ENCODE measurements at regions not wholly inside any gene's neighbourhood (a gene's known extent, or its start where the extent isn't known, plus 50 kb on each side); places are given as distances from the start of the nearest gene placed in this dataset.

DNA sequence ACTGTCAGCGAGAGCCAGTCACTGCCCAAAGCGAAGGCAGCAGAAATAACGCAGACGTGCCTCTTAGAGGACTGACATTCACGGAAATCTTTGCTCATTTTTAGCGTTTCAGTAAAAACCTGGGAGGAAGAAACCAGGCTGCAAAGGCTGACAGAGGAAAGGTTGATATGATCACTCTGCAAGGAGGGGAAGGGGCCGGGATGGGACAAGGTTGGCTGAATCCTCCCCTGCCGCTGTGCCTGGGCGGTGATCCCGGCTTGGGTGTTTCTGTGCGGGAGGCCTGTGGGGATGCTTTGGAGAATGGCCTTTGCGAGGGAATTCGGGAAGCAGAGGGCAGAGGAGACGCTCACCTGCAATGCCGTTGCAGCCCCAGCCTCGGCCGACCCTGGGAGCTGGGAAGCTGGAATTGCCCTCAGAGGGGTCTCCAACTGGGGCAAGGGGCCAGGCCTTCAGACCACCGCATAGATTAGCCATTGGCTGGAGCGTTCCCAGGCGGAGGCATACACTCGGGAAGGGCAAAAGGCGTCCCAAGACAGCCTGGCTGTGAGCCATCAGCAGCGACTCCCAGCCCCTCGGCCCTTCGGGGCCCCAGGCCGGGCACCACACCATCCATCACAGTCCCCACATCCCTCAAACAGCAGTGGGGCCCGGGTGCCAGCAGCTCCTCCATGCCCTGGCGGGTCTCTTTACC lies 111.7 kb upstream of the GPC1 start:
- peaks cover 7% of the 10 kb centered on the region for H3K27me3 Mint-ChIP-seq
- ChIA-PET CTCF (no interaction called here), POLR2A (no interaction called here)
- Histone ChIP-seq H3K27me3 (ENCODE audit: control insufficient read depth in 1 of 2, insufficient read depth in 2 of 2, low read length in 2 of 2) (no peaks in the 10 kb centered on the region), H3K9me3 (ENCODE audit: control insufficient read depth in 1 of 2, insufficient read depth in 1 of 2, low read length in 2 of 2) (no peaks in the 10 kb centered on the region), H3K27ac (ENCODE audit: low read depth in 1 of 2, low read length in 2 of 2) (no peak overlapping the region), H3K4me3 (ENCODE audit: low read length) (no peak overlapping the region), H3K4me1 (ENCODE audit: insufficient read depth, low read length) (no peaks in the 10 kb centered on the region), H3K36me3 (ENCODE audit: insufficient read depth, low read length) (no peaks in the 10 kb centered on the region)
- no peaks in the 10 kb centered on the region for H3K4me1 Mint-ChIP-seq (ENCODE audit: low read depth)
- TF ChIP-seq, protein P1, sequence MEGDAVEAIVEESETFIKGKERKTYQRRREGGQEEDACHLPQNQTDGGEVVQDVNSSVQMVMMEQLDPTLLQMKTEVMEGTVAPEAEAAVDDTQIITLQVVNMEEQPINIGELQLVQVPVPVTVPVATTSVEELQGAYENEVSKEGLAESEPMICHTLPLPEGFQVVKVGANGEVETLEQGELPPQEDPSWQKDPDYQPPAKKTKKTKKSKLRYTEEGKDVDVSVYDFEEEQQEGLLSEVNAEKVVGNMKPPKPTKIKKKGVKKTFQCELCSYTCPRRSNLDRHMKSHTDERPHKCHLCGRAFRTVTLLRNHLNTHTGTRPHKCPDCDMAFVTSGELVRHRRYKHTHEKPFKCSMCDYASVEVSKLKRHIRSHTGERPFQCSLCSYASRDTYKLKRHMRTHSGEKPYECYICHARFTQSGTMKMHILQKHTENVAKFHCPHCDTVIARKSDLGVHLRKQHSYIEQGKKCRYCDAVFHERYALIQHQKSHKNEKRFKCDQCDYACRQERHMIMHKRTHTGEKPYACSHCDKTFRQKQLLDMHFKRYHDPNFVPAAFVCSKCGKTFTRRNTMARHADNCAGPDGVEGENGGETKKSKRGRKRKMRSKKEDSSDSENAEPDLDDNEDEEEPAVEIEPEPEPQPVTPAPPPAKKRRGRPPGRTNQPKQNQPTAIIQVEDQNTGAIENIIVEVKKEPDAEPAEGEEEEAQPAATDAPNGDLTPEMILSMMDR (IDR thresholded peaks at IDR 0.05) = no peak
- H3K27ac Mint-ChIP-seq = no peak overlapping the region
- H3K9me3 Mint-ChIP-seq = no peaks in the 10 kb centered on the region
- intact Hi-C loops (cut with DNase I, micrococcal nuclease) = no loop called here
- no peak for ATAC-seq (ENCODE audit: poor library complexity)
- H3K36me3 Mint-ChIP-seq (ENCODE audit: low read depth) = no peaks in the 10 kb centered on the region
- no peak for DNase-seq
- H3K4me3 Mint-ChIP-seq = no peak overlapping the region

GRCh38 chr2:240324312-240325015 lies 111.0 kb upstream of the GPC1 start:
- no peak overlapping the region for H3K27ac ChIP-seq (ENCODE audit: low read depth in 1 of 2, low read length in 2 of 2)
- H3K4me1 ChIP-seq (ENCODE audit: insufficient read depth, low read length) = no peaks in the 10 kb centered on the region
- H3K4me1 Mint-ChIP-seq (ENCODE audit: low read depth) = no peaks in the 10 kb centered on the region
- peaks cover 0 to 5% of the 10 kb centered on the region in 2 experiments for H3K9me3 ChIP-seq (ENCODE audit: control insufficient read depth in 1 of 2, insufficient read depth in 1 of 2, low read length in 2 of 2)
- H3K4me3 ChIP-seq (ENCODE audit: low read length) = no peak overlapping the region
- H3K27me3 Mint-ChIP-seq = peaks cover 6% of the 10 kb centered on the region
- CTCF ChIA-PET = no interaction called here
- no peak for DNase-seq
- H3K36me3 ChIP-seq (ENCODE audit: insufficient read depth, low read length) = no peaks in the 10 kb centered on the region
- no peak overlapping the region for H3K4me3 Mint-ChIP-seq
- no peaks in the 10 kb centered on the region for H3K36me3 Mint-ChIP-seq (ENCODE audit: low read depth)
- no peaks in the 10 kb centered on the region for H3K9me3 Mint-ChIP-seq
- POLR2A ChIA-PET = no interaction called here
- intact Hi-C loops (cut with DNase I, micrococcal nuclease) = no loop called here
- TF ChIP-seq, protein P1 (IDR thresholded peaks at IDR 0.05) = no peak
- no peak overlapping the region for H3K27ac Mint-ChIP-seq
- H3K27me3 ChIP-seq (ENCODE audit: control insufficient read depth in 1 of 2, insufficient read depth in 2 of 2, low read length in 2 of 2) = peaks cover 0 to 2% of the 10 kb centered on the region in 2 experiments
- no peak for ATAC-seq (ENCODE audit: poor library complexity)

GRCh38 chr2:240325016-240326007 lies 110.2 kb upstream of the GPC1 start:
- no peaks in the 10 kb centered on the region for H3K4me1 Mint-ChIP-seq (ENCODE audit: low read depth)
- no peak overlapping the region for H3K4me3 Mint-ChIP-seq
- H3K9me3 Mint-ChIP-seq = no peaks in the 10 kb centered on the region
- no peaks in the 10 kb centered on the region for H3K36me3 Mint-ChIP-seq (ENCODE audit: low read depth)
- H3K4me1 ChIP-seq (ENCODE audit: insufficient read depth, low read length) = no peaks in the 10 kb centered on the region
- no peak for DNase-seq
- no peak for ATAC-seq (ENCODE audit: poor library complexity)
- peaks cover 6% of the 10 kb centered on the region for H3K27me3 Mint-ChIP-seq
- ChIA-PET CTCF (no interaction called here), POLR2A (no interaction called here)
- H3K27ac Mint-ChIP-seq = no peak overlapping the region
- H3K27me3 ChIP-seq (ENCODE audit: control insufficient read depth in 1 of 2, insufficient read depth in 2 of 2, low read length in 2 of 2) = peaks cover 0 to 2% of the 10 kb centered on the region in 2 experiments
- H3K4me3 ChIP-seq (ENCODE audit: low read length) = no peak overlapping the region
- no peaks in the 10 kb centered on the region for H3K36me3 ChIP-seq (ENCODE audit: insufficient read depth, low read length)
- TF ChIP-seq, protein P1 (IDR thresholded peaks at IDR 0.05) = no peak
- no peak overlapping the region for H3K27ac ChIP-seq (ENCODE audit: low read depth in 1 of 2, low read length in 2 of 2)
- H3K9me3 ChIP-seq (ENCODE audit: control insufficient read depth in 1 of 2, insufficient read depth in 1 of 2, low read length in 2 of 2) = peaks cover 0 to 10% of the 10 kb centered on the region in 2 experiments
- intact Hi-C loops (cut with DNase I, micrococcal nuclease) = no loop called here

Measured in CD4-positive, alpha-beta T cell (primary cell).